Keratinocyte (primary cell): ENCODE measurements at regions not wholly inside any gene's neighbourhood (a gene's known extent, or its start where the extent isn't known, plus 50 kb on each side); places are given as distances from the start of the nearest gene placed in this dataset.

Source experiments
- DNase-seq: peaks from one replicate; pipeline ENCODE4 v3.0.0-alpha.2; 2011; ENCODE audit warnings: low read depth, missing footprints, low spot score
- FAIRE-seq: peaks from 2 replicates; lab custom pipeline; 2011; peaks lifted over from hg19 to GRCh38; lab: Jason Lieb, UNC
- H2AFZ ChIP-seq: 2 replicates; pipeline ENCODE4 v1.6.0; 2012; ENCODE audit warnings: low read length, control low read depth, inconsistent platforms; ENCODE audit not compliant: control insufficient read depth
- H3K27ac ChIP-seq: 2 replicates; pipeline ENCODE4 v1.5.1; 2011; ENCODE audit warnings: low read length; ENCODE audit not compliant: control insufficient read depth, insufficient read depth
- H3K27me3 ChIP-seq: 3 replicates; pipeline ENCODE4 v1.6.0; 2011; ENCODE audit warnings: low read length; ENCODE audit not compliant: control insufficient read depth, insufficient read depth; ENCODE audit errors: extremely low read depth
- H3K36me3 ChIP-seq, 2 experiments: 2 replicates in 1 of 2; 3 replicates in 1 of 2; pipeline ENCODE4 v1.5.1; 2011; ENCODE audit warnings: low read length in 2 of 2, mild to moderate bottlenecking in 1 of 2; ENCODE audit not compliant: control insufficient read depth in 2 of 2, insufficient read depth in 2 of 2; ENCODE audit errors: extremely low read depth in 1 of 2
- H3K4me1 ChIP-seq: 3 replicates; pipeline ENCODE4 v1.5.1; 2011; ENCODE audit warnings: low read length; ENCODE audit not compliant: control insufficient read depth, insufficient read depth; ENCODE audit errors: extremely low read depth
- H3K4me2 ChIP-seq: 3 replicates; pipeline ENCODE4 v1.6.0; 2011; ENCODE audit warnings: low read depth, low read length; ENCODE audit not compliant: control insufficient read depth, insufficient read depth; ENCODE audit errors: extremely low read depth
- H3K4me3 ChIP-seq, 3 experiments: fragments of 200-600 bp in 1 of 3; sonication (generic) in 1 of 3; 2 replicates in 2 of 3; 3 replicates in 1 of 3; pipeline ENCODE4 v1.5.1; 2011 to 2016; ENCODE audit warnings: low read length in 3 of 3, mild to moderate bottlenecking in 3 of 3, control low read depth in 2 of 3, inconsistent platforms in 1 of 3, low read depth in 1 of 3, mixed read lengths in 1 of 3, mixed run types in 1 of 3, moderate library complexity in 1 of 3; ENCODE audit not compliant: control insufficient read depth in 2 of 3, insufficient read depth in 2 of 3; ENCODE audit errors: extremely low read depth in 1 of 3
- H3K79me2 ChIP-seq: 2 replicates; pipeline ENCODE4 v1.6.0; 2012; ENCODE audit warnings: low read length; ENCODE audit not compliant: control insufficient read depth, insufficient read depth
- H3K9ac ChIP-seq: 3 replicates; pipeline ENCODE4 v1.6.0; 2011; ENCODE audit warnings: low read length; ENCODE audit not compliant: control insufficient read depth, insufficient read depth; ENCODE audit errors: extremely low read depth
- H3K9me1 ChIP-seq: 3 replicates; pipeline ENCODE4 v1.6.0; 2011; ENCODE audit warnings: low read length; ENCODE audit not compliant: control insufficient read depth, insufficient read depth; ENCODE audit errors: extremely low read depth
- H3K9me3 ChIP-seq: 2 replicates; pipeline ENCODE4 v1.5.1; 2012; ENCODE audit warnings: low read depth, low read length; ENCODE audit not compliant: control insufficient read depth
- H4K20me1 ChIP-seq: 3 replicates; pipeline ENCODE4 v1.6.0; 2011; ENCODE audit warnings: low read length; ENCODE audit not compliant: control insufficient read depth, insufficient read depth; ENCODE audit errors: extremely low read depth
- CTCF ChIP-seq, 3 experiments: IDR thresholded peaks in 1 of 3; conservative IDR thresholded peaks in 1 of 3; optimal IDR thresholded peaks in 1 of 3; 2 replicates in 2 of 3; 3 replicates in 1 of 3; pipeline versions ENCODE3 to v1.5.1; 2011; ENCODE audit warnings: low read length in 3 of 3, mild to moderate bottlenecking in 3 of 3, moderate library complexity in 2 of 3, control low read depth in 1 of 3, inconsistent platforms in 1 of 3; ENCODE audit not compliant: insufficient read depth in 2 of 3; ENCODE audit errors: extremely low read depth in 1 of 3
- EZH2 ChIP-seq: IDR thresholded peaks from one replicate; pipeline ENCODE4 v1.6.1; 2012; ENCODE audit warnings: inconsistent platforms, mild to moderate bottlenecking, low read length, moderate library complexity
- dilution Hi-C: fragments of 300-500 bp; cut with MboI; formaldehyde crosslinking; loops from one replicate; pipeline ENCODE4 v1.7.0; 2020; ENCODE audit warnings: low sequenced_read_pairs; ENCODE audit not compliant: extremely low pct_ligation_motif_present

DNA sequence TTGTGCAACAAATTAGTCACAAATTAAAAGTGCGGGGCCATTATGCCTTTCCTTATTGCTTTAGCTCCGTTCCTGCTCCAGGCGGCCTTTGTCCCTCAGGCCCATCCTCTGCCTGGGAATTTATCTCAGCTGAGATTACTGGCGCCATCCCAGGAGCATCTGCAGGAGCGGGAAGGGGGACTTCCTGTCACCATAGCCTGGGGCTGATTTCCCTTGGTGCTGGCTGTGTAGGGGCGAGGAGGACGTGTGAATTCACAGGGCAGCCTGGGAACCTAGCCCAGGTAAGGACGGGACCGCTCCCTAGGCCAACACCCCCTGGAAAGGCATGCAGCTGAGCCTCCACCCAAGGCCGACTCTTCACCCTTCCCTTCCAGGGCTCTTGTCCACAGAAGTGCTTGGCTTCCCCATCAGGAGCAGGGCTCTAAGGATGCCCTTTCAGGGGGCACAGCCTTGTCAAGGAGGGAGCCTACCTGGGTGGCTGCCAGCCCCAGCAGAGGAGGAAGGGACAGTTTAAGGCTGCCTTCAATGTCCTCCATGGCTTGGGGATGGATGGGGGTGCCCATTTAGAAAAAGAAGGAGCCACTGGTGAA, 72.6 kb upstream of the NKX1-1 start:
- Histone ChIP-seq H4K20me1 (no peaks in the 10 kb centered on the region), H3K9me3 (no peaks in the 10 kb centered on the region), H3K27me3 (peaks cover 4% of the 10 kb centered on the region), H3K4me1 (no peaks in the 10 kb centered on the region), H3K9ac (no peak overlapping the region), H3K27ac (no peak overlapping the region), H3K4me3 (no peak overlapping the region), H3K4me2 (no peak overlapping the region), H3K36me3 (no peaks in the 10 kb centered on the region), H3K79me2 (no peaks in the 10 kb centered on the region), H2AFZ (no peak overlapping the region), H3K9me1 (no peaks in the 10 kb centered on the region)
- FAIRE-seq (no peak), DNase-seq (no peak)
- dilution Hi-C loops, result no loop called here
- TF ChIP-seq CTCF (optimal IDR thresholded peaks at IDR 0.05 in 1 of 3, IDR thresholded peaks at IDR 0.05 in 1 of 3, conservative IDR thresholded peaks at IDR 0.05 in 1 of 3; ENCODE audit: extremely low read depth in 1 of 3, insufficient read depth in 2 of 3, low read length in 3 of 3) (no peak), EZH2 (no peak)

DNA sequence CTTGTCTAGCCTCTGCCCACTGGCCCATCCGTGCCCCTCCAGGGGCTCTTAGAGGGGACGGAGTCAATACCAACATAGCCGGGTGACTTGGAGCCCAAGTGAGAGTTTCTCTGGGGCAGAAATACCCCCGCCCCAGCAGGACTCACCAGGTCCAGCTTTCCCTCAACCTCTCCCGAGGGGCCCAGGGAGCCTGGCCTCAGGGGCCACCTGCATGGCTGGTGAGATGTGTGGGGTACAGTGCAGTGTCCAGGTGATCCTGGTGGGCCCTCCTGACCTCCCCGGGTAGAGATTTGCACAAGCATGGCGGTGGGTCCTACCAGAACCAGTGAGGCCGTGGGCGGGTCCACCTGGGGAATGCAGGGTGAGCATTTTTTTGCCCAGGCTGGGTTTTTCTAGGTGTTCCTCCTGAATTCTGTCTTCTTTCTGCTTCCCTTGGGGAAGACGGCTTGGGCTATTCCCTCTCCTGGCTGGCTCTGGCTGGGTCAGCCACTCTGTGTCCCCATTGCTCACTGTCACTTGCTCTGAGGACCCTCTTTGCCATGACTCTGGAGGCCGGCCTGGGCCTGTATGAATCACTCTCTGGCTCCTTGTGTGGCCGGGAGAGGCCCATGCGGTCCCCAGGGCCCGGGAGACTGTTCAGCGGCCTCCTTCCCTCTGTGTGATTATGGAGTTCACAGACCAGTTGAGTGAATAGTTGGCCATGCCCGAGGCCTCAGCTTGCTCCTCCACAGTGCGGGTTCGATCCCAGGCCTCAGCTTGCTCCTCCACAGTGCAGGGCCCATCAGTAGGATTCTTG, 71.0 kb upstream of the NKX1-1 start:
- H3K9me3 ChIP-seq, result no peaks in the 10 kb centered on the region
- no peak overlapping the region for H2AFZ ChIP-seq
- no peaks in the 10 kb centered on the region for H3K79me2 ChIP-seq
- DNase-seq (no peak), FAIRE-seq (no peak)
- no peak overlapping the region for H3K4me2 ChIP-seq
- peaks cover 10% of the 10 kb centered on the region for H3K27me3 ChIP-seq
- no peaks in the 10 kb centered on the region for H4K20me1 ChIP-seq
- dilution Hi-C loops, result no loop called here
- no peaks in the 10 kb centered on the region for H3K36me3 ChIP-seq
- H3K9ac ChIP-seq, result no peak overlapping the region
- H3K27ac ChIP-seq, result no peak overlapping the region
- no peak overlapping the region for H3K4me3 ChIP-seq
- TF ChIP-seq CTCF (optimal IDR thresholded peaks at IDR 0.05 in 1 of 3, IDR thresholded peaks at IDR 0.05 in 1 of 3, conservative IDR thresholded peaks at IDR 0.05 in 1 of 3; ENCODE audit: extremely low read depth in 1 of 3, insufficient read depth in 2 of 3, low read length in 3 of 3) (no peak), EZH2 (no peak)
- H3K9me1 ChIP-seq, result no peaks in the 10 kb centered on the region
- no peaks in the 10 kb centered on the region for H3K4me1 ChIP-seq
